Mesothelial cell of epicardium (in vitro differentiated cells): ENCODE measurements at regions not wholly inside any gene's neighbourhood (a gene's known extent, or its start where the extent isn't known, plus 50 kb on each side); places are given as distances from the start of the nearest gene placed in this dataset.

Experiments used
- DNase-seq, 2 experiments: peaks; one replicate each; pipeline ENCODE4 v3.0.0; 2021; ENCODE audit warnings: low spot score in 2 of 2; ENCODE audit not compliant: unreplicated experiment in 2 of 2
- H3K27ac Mint-ChIP-seq: 2 replicates; pipeline ENCODE4 v1.8.0; 2021; ENCODE audit warnings: mixed read lengths
- H3K27me3 Mint-ChIP-seq: 2 replicates; pipeline ENCODE4 v1.8.0; 2021; ENCODE audit warnings: low read depth, mixed read lengths
- H3K36me3 Mint-ChIP-seq: 2 replicates; pipeline ENCODE4 v1.8.0; 2021; ENCODE audit warnings: mixed read lengths
- H3K4me1 Mint-ChIP-seq: 2 replicates; pipeline ENCODE4 v1.8.0; 2021; ENCODE audit warnings: mixed read lengths
- H3K4me3 Mint-ChIP-seq: 2 replicates; pipeline ENCODE4 v1.8.0; 2021; ENCODE audit warnings: mild to moderate bottlenecking, moderate library complexity, mixed read lengths
- H3K9me3 Mint-ChIP-seq: 2 replicates; pipeline ENCODE4 v1.8.0; 2021; ENCODE audit warnings: mixed read lengths
- CTCF ChIP-seq: fragments of 200-600 bp; sonication (generic); IDR thresholded peaks from one replicate; pipeline ENCODE4 v1.5.0; 2021; ENCODE audit warnings: antibody characterized with exemption; ENCODE audit not compliant: unreplicated experiment

GRCh38 chr4:181685461-181685860, 557.7 kb upstream of the TENM3 start:
- Mint-ChIP-seq H3K27me3 (peaks cover 15% of the 10 kb centered on the region), H3K4me3 (no peak overlapping the region), H3K9me3 (no peaks in the 10 kb centered on the region), H3K27ac (no peak overlapping the region), H3K4me1 (no peaks in the 10 kb centered on the region), H3K36me3 (no peaks in the 10 kb centered on the region)
- no peak for DNase-seq
- TF ChIP-seq CTCF = no peak

- Mint-ChIP-seq H3K9me3 (no peaks in the 10 kb centered on the region), H3K4me1 (no peaks in the 10 kb centered on the region), H3K36me3 (no peaks in the 10 kb centered on the region), H3K4me3 (no peak overlapping the region), H3K27ac (no peak overlapping the region), H3K27me3 (peaks cover 15% of the 10 kb centered on the region)
- no peak for TF ChIP-seq CTCF
- no peak for DNase-seq
Observed at GRCh38 chr4:181685911-181686310, 557.3 kb upstream of the TENM3 start.

GRCh38 chr4:181687116-181687515, 556.1 kb upstream of the TENM3 start:
- Mint-ChIP-seq H3K27ac (no peak overlapping the region), H3K4me3 (no peak overlapping the region), H3K9me3 (no peaks in the 10 kb centered on the region), H3K4me1 (no peaks in the 10 kb centered on the region), H3K36me3 (no peaks in the 10 kb centered on the region), H3K27me3 (peaks cover 15% of the 10 kb centered on the region)
- no peak for TF ChIP-seq CTCF
- no peak for DNase-seq

- Mint-ChIP-seq H3K36me3 (no peaks in the 10 kb centered on the region), H3K27me3 (peaks cover 17% of the 10 kb centered on the region), H3K27ac (no peak overlapping the region), H3K9me3 (no peaks in the 10 kb centered on the region), H3K4me1 (no peaks in the 10 kb centered on the region), H3K4me3 (no peak overlapping the region)
- DNase-seq = no peak
- TF ChIP-seq CTCF = no peak
Observed at GRCh38 chr4:181688432-181688831, 554.8 kb upstream of the TENM3 start.

- H3K4me3 Mint-ChIP-seq = no peak overlapping the region
- H3K27me3 Mint-ChIP-seq = peaks cover 17% of the 10 kb centered on the region
- no peaks in the 10 kb centered on the region for H3K4me1 Mint-ChIP-seq
- H3K27ac Mint-ChIP-seq = no peak overlapping the region
- no peaks in the 10 kb centered on the region for H3K36me3 Mint-ChIP-seq
- no peaks in the 10 kb centered on the region for H3K9me3 Mint-ChIP-seq
- DNase-seq = no peak
- TF ChIP-seq CTCF = no peak
Observed at GRCh38 chr4:181688872-181689271, 554.3 kb upstream of the TENM3 start.

GRCh38 chr4:181690498-181690897, 552.7 kb upstream of the TENM3 start:
- DNase-seq = no peak
- Mint-ChIP-seq H3K27ac (no peak overlapping the region), H3K4me1 (no peaks in the 10 kb centered on the region), H3K27me3 (peaks cover 17% of the 10 kb centered on the region), H3K9me3 (peaks cover 2% of the 10 kb centered on the region), H3K36me3 (no peaks in the 10 kb centered on the region), H3K4me3 (no peak overlapping the region)
- no peak for TF ChIP-seq CTCF
